ENCODE measurements at regions not wholly inside any gene's neighbourhood (a gene's known extent, or its start where the extent isn't known, plus 50 kb on each side); places are given as distances from the start of the nearest gene placed in this dataset.

DNA sequence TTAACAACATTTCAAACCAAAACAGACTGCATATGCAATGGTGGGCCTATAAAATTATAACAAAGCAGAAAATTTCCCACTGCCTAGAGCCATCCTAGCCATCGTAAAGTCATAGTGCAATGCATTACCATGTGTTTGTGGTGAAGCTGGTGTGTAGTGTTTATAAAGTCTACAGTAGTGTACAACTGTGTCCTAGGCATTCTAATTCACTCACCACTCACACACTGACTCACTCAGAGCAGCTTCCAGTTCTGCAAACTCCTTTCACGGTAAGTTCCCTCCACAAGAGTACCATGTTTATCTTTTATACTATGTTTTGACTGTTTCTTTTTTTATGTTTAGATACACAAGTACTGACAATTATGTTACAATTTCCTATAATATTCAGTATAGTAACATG, 1104.1 kb upstream of the PHF14 start:
- Histone ChIP-seq H3K79me2 (ENCODE audit: insufficient read depth, low read length) (no peaks in the 10 kb centered on the region), H3K9me3 (ENCODE audit: insufficient read depth, low read depth, low read length) (no peaks in the 10 kb centered on the region), H3K36me3 (ENCODE audit: insufficient read depth, low read length) (no peaks in the 10 kb centered on the region), H3K4me1 (ENCODE audit: insufficient read depth, low read length) (no peaks in the 10 kb centered on the region), H4K20me1 (ENCODE audit: insufficient read depth, low read length) (no peaks in the 10 kb centered on the region), H3K4me3 (ENCODE audit: insufficient read depth, low read depth, low read length) (no peak overlapping the region), H2AFZ (ENCODE audit: low read depth, low read length) (no peak overlapping the region), H3K4me2 (ENCODE audit: low read length) (no peak overlapping the region), H3K27ac (ENCODE audit: low read depth, low read length) (no peak overlapping the region), H3K9ac (ENCODE audit: low read length) (no peak overlapping the region), H3K27me3 (ENCODE audit: insufficient read depth, low read length) (no peaks in the 10 kb centered on the region)
- no peak for FAIRE-seq
- TF ChIP-seq, protein P1, sequence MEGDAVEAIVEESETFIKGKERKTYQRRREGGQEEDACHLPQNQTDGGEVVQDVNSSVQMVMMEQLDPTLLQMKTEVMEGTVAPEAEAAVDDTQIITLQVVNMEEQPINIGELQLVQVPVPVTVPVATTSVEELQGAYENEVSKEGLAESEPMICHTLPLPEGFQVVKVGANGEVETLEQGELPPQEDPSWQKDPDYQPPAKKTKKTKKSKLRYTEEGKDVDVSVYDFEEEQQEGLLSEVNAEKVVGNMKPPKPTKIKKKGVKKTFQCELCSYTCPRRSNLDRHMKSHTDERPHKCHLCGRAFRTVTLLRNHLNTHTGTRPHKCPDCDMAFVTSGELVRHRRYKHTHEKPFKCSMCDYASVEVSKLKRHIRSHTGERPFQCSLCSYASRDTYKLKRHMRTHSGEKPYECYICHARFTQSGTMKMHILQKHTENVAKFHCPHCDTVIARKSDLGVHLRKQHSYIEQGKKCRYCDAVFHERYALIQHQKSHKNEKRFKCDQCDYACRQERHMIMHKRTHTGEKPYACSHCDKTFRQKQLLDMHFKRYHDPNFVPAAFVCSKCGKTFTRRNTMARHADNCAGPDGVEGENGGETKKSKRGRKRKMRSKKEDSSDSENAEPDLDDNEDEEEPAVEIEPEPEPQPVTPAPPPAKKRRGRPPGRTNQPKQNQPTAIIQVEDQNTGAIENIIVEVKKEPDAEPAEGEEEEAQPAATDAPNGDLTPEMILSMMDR (IDR thresholded peaks at IDR 0.05; ENCODE audit: insufficient read depth, low read depth, low read length): no peak
- TF ChIP-seq EZH2 (IDR thresholded peaks at IDR 0.05; ENCODE audit: insufficient read depth, low read length): no peak
- Mint-ChIP-seq H3K36me3 (ENCODE audit: low read depth, unreplicated experiment) (no peaks in the 10 kb centered on the region), H3K4me1 (ENCODE audit: low read depth, unreplicated experiment) (no peaks in the 10 kb centered on the region), H3K4me3 (ENCODE audit: unreplicated experiment) (no peak overlapping the region), H3K27me3 (ENCODE audit: low read depth, unreplicated experiment) (no peaks in the 10 kb centered on the region), H3K9me3 (ENCODE audit: unreplicated experiment) (no peaks in the 10 kb centered on the region), H3K27ac (ENCODE audit: unreplicated experiment) (no peak overlapping the region)
- no peak for DNase-seq (ENCODE audit: low read depth)

DNA sequence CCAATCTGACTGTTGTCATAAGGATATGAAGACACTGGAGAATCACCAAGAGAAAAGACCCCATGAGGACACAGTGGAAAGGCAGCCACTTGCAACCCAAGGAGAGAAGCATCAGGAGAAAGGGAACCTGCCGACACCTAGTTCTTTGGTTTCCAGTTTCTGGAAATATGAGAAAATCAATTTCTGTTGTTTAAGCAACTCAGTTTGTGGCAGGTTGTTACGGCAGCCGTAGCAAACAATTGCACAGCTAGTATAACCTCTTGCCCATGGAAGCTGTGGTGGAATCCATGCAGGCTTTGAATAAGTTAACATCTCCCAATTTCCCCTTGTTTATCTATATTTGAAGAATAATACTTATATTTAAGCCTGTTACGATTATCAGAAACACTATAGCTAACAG, 1103.0 kb upstream of the PHF14 start:
- H2AFZ ChIP-seq (ENCODE audit: low read depth, low read length): no peak overlapping the region
- Mint-ChIP-seq H3K4me1 (ENCODE audit: low read depth, unreplicated experiment) (no peaks in the 10 kb centered on the region), H3K27me3 (ENCODE audit: low read depth, unreplicated experiment) (no peaks in the 10 kb centered on the region), H3K36me3 (ENCODE audit: low read depth, unreplicated experiment) (no peaks in the 10 kb centered on the region), H3K27ac (ENCODE audit: unreplicated experiment) (no peak overlapping the region), H3K4me3 (ENCODE audit: unreplicated experiment) (no peak overlapping the region), H3K9me3 (ENCODE audit: unreplicated experiment) (no peaks in the 10 kb centered on the region)
- H3K9me3 ChIP-seq (ENCODE audit: insufficient read depth, low read depth, low read length): no peaks in the 10 kb centered on the region
- no peak overlapping the region for H3K9ac ChIP-seq (ENCODE audit: low read length)
- TF ChIP-seq, protein P1 (IDR thresholded peaks at IDR 0.05; ENCODE audit: insufficient read depth, low read depth, low read length): no peak
- TF ChIP-seq EZH2 (IDR thresholded peaks at IDR 0.05; ENCODE audit: insufficient read depth, low read length): no peak
- H3K4me3 ChIP-seq (ENCODE audit: insufficient read depth, low read depth, low read length): no peak overlapping the region
- no peaks in the 10 kb centered on the region for H3K4me1 ChIP-seq (ENCODE audit: insufficient read depth, low read length)
- H3K27ac ChIP-seq (ENCODE audit: low read depth, low read length): no peak overlapping the region
- DNase-seq (ENCODE audit: low read depth) (no peak), FAIRE-seq (no peak)
- H3K79me2 ChIP-seq (ENCODE audit: insufficient read depth, low read length): no peaks in the 10 kb centered on the region
- H4K20me1 ChIP-seq (ENCODE audit: insufficient read depth, low read length): no peaks in the 10 kb centered on the region
- H3K4me2 ChIP-seq (ENCODE audit: low read length): no peak overlapping the region
- no peaks in the 10 kb centered on the region for H3K27me3 ChIP-seq (ENCODE audit: insufficient read depth, low read length)
- H3K36me3 ChIP-seq (ENCODE audit: insufficient read depth, low read length): no peaks in the 10 kb centered on the region

DNA sequence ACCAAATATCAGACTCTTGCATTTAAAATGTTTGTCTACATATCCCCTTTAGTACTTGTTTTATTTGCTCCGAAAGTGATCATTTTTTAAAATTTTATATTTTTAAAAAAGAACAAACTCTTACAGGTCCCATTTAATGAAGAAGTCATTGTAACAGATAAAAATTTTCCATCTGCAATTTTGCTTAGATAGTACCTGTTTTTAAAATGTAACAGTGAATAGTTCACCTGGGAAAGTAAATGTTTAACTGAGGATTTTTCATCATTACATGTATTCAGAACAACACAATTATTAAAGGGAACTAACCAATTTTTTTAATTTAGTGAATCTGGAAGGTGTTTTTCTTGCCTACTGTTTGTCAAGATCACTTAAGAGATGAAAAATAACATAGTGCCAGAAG, 1099.5 kb upstream of the PHF14 start:
- H3K4me3 ChIP-seq (ENCODE audit: insufficient read depth, low read depth, low read length): no peak overlapping the region
- no peaks in the 10 kb centered on the region for H3K79me2 ChIP-seq (ENCODE audit: insufficient read depth, low read length)
- H3K27ac ChIP-seq (ENCODE audit: low read depth, low read length): no peak overlapping the region
- H3K27me3 ChIP-seq (ENCODE audit: insufficient read depth, low read length): no peaks in the 10 kb centered on the region
- Mint-ChIP-seq H3K4me3 (ENCODE audit: unreplicated experiment) (no peak overlapping the region), H3K4me1 (ENCODE audit: low read depth, unreplicated experiment) (no peaks in the 10 kb centered on the region), H3K36me3 (ENCODE audit: low read depth, unreplicated experiment) (no peaks in the 10 kb centered on the region), H3K9me3 (ENCODE audit: unreplicated experiment) (no peaks in the 10 kb centered on the region), H3K27me3 (ENCODE audit: low read depth, unreplicated experiment) (no peaks in the 10 kb centered on the region), H3K27ac (ENCODE audit: unreplicated experiment) (no peak overlapping the region)
- H3K36me3 ChIP-seq (ENCODE audit: insufficient read depth, low read length): no peaks in the 10 kb centered on the region
- TF ChIP-seq EZH2 (IDR thresholded peaks at IDR 0.05; ENCODE audit: insufficient read depth, low read length): no peak
- TF ChIP-seq, protein P1 (IDR thresholded peaks at IDR 0.05; ENCODE audit: insufficient read depth, low read depth, low read length): no peak
- no peak overlapping the region for H3K9ac ChIP-seq (ENCODE audit: low read length)
- no peaks in the 10 kb centered on the region for H3K9me3 ChIP-seq (ENCODE audit: insufficient read depth, low read depth, low read length)
- no peaks in the 10 kb centered on the region for H4K20me1 ChIP-seq (ENCODE audit: insufficient read depth, low read length)
- H3K4me1 ChIP-seq (ENCODE audit: insufficient read depth, low read length): no peaks in the 10 kb centered on the region
- H2AFZ ChIP-seq (ENCODE audit: low read depth, low read length): no peak overlapping the region
- no peak for DNase-seq (ENCODE audit: low read depth)
- FAIRE-seq: no peak
- H3K4me2 ChIP-seq (ENCODE audit: low read length): no peak overlapping the region

Measured in astrocyte (in vitro differentiated cells and primary cell).